Fibroblast of lung (primary cell): ENCODE measurements at regions not wholly inside any gene's neighbourhood (a gene's known extent, or its start where the extent isn't known, plus 50 kb on each side); places are given as distances from the start of the nearest gene placed in this dataset.

ENCODE experiments used
- EZH2 ChIP-seq: IDR thresholded peaks from 2 replicates; pipeline ENCODE4 v1.5.1; 2012; ENCODE audit warnings: low read length, control low read depth, mild to moderate bottlenecking; ENCODE audit errors: missing control alignments
- TF ChIP-seq, protein P1 (sequence below), 2 donors: IDR thresholded peaks in 1 of 2; conservative IDR thresholded peaks in 1 of 2; 1 replicate in 1 of 2; 2 replicates in 1 of 2; pipeline ENCODE4 v1.5.1; 2011 to 2012; ENCODE audit warnings: low read length in 2 of 2, control low read depth in 1 of 2, inconsistent platforms in 1 of 2, low read depth in 1 of 2, mild to moderate bottlenecking in 1 of 2

DNA sequence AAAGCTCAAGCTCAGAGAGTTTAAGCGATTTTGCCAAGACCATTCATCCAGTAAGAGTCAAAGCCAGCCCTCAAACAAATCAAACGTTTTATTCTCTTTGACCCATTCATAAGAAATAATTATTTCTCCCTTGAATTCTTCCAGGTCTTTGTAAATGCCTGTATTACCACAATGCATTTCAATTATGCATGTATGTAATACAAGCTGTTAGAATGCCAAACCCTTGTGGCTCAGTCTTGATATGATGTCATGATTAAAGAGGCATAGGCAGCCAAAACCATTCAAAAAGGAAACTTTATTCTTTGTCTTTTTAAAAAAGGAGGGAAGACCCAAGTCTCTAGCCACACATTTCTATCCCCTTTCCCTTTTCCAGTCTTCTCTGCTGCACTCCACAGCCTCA lies 56.5 kb upstream of the PGM2 start:
- TF ChIP-seq, protein P1, sequence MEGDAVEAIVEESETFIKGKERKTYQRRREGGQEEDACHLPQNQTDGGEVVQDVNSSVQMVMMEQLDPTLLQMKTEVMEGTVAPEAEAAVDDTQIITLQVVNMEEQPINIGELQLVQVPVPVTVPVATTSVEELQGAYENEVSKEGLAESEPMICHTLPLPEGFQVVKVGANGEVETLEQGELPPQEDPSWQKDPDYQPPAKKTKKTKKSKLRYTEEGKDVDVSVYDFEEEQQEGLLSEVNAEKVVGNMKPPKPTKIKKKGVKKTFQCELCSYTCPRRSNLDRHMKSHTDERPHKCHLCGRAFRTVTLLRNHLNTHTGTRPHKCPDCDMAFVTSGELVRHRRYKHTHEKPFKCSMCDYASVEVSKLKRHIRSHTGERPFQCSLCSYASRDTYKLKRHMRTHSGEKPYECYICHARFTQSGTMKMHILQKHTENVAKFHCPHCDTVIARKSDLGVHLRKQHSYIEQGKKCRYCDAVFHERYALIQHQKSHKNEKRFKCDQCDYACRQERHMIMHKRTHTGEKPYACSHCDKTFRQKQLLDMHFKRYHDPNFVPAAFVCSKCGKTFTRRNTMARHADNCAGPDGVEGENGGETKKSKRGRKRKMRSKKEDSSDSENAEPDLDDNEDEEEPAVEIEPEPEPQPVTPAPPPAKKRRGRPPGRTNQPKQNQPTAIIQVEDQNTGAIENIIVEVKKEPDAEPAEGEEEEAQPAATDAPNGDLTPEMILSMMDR (conservative IDR thresholded peaks at IDR 0.05 in 1 of 2, IDR thresholded peaks at IDR 0.05 in 1 of 2; ENCODE audit: low read depth in 1 of 2, low read length in 2 of 2): no peak
- no peak for TF ChIP-seq EZH2
